NCI-H526 treated with DMSO at 0.1 percent for 48 hours (cell line): ENCODE measurements at regions not wholly inside any gene's neighbourhood (a gene's known extent, or its start where the extent isn't known, plus 50 kb on each side); places are given as distances from the start of the nearest gene placed in this dataset.
"Not testable (repeated sequence)": the region's sequence is repeated elsewhere in the genome, so short reads cannot be mapped to it uniquely, and the experiment has no call there.

Source experiments
- DNase-seq: peaks from one replicate; lab custom pipeline; 2025; lab: John Stamatoyannopoulos, UW

- no peak for DNase-seq
Measured at GRCh38 chrX:74180716-74181115, 123.3 kb upstream of the ZCCHC13 start.

- DNase-seq: no peak
Measured at GRCh38 chrX:74179990-74180389, 124.0 kb upstream of the ZCCHC13 start.

GRCh38 chrX:74179499-74179898 lies 124.5 kb upstream of the ZCCHC13 start:
- no peak for DNase-seq

GRCh38 chrX:74179071-74179470 lies 124.9 kb upstream of the ZCCHC13 start:
- DNase-seq: no peak

GRCh38 chrX:74178536-74178935 lies 125.4 kb upstream of the ZCCHC13 start:
- no peak for DNase-seq

- no peak for DNase-seq
Measured at GRCh38 chrX:74171465-74171864, 132.5 kb upstream of the ZCCHC13 start.

- DNase-seq: no peak
Measured at GRCh38 chrX:74162199-74162598, 141.8 kb upstream of the ZCCHC13 start.

- no peak for DNase-seq
Measured at GRCh38 chrX:74160816-74161215, 143.2 kb upstream of the ZCCHC13 start.

- DNase-seq: no peak
Measured at GRCh38 chrX:74160358-74160757, 143.6 kb upstream of the ZCCHC13 start.

- DNase-seq: no peak
Measured at GRCh38 chrX:74147439-74147838, 156.5 kb upstream of the ZCCHC13 start.

- no peak for DNase-seq
Measured at GRCh38 chrX:74138943-74139342, 165.0 kb upstream of the ZCCHC13 start.

- DNase-seq: peak; percentile 17
Measured at GRCh38 chrX:74133156-74133796, 170.7 kb upstream of the ZCCHC13 start.

- no peak for DNase-seq
Measured at GRCh38 chrX:74132280-74132679, 171.7 kb upstream of the ZCCHC13 start.

GRCh38 chrX:74119016-74119910 lies 184.7 kb upstream of the ZCCHC13 start:
- no peak for DNase-seq

GRCh38 chrX:74117962-74118902 lies 185.7 kb upstream of the ZCCHC13 start:
- no peak for DNase-seq

- no peak for DNase-seq
Measured at GRCh38 chrX:74111245-74111644, 192.7 kb upstream of the ZCCHC13 start.

GRCh38 chrX:74107666-74108065 lies 196.3 kb upstream of the ZCCHC13 start:
- DNase-seq: no peak

- no peak for DNase-seq
Measured at GRCh38 chrX:74104356-74105015, 199.5 kb upstream of the ZCCHC13 start.

- not testable (repeated sequence) for DNase-seq
Measured at GRCh38 chrX:74098407-74098806, 205.6 kb upstream of the ZCCHC13 start.

GRCh38 chrX:74090049-74090448 lies 213.9 kb upstream of the ZCCHC13 start:
- no peak for DNase-seq

GRCh38 chrX:74085642-74086236 lies 218.2 kb upstream of the ZCCHC13 start:
- no peak for DNase-seq
